ENCODE measurements at regions not wholly inside any gene's neighbourhood (a gene's known extent, or its start where the extent isn't known, plus 50 kb on each side); places are given as distances from the start of the nearest gene placed in this dataset.

GRCh38 chr14:82046512-82047226 is 513.0 kb upstream of the SEL1L start:
- Histone ChIP-seq H3K4me1 (ENCODE audit: insufficient read depth) (no peaks in the 10 kb centered on the region), H3K9me3 (no peaks in the 10 kb centered on the region), H3K27me3 (no peaks in the 10 kb centered on the region), H3K36me3 (no peaks in the 10 kb centered on the region), H3K27ac (no peak overlapping the region), H3K4me3 (no peak overlapping the region)
- no peak for DNase-seq
- intact Hi-C loops (cut with DNase I): no loop called here
- TF ChIP-seq POLR2A (IDR thresholded peaks at IDR 0.05) (no peak), EP300 (IDR thresholded peaks at IDR 0.05) (no peak), CTCF (IDR thresholded peaks at IDR 0.05) (no peak)
- WGBS, 3 donors: 51 to 74% (median 68%) methylated on average over 1 of the region's 1 CpG

- 24 to 37% (median 33%) methylated on average over 1 of the region's 1 CpG for WGBS, 3 donors
- no peaks in the 10 kb centered on the region for H3K4me1 ChIP-seq (ENCODE audit: insufficient read depth)
- H3K9me3 ChIP-seq: no peaks in the 10 kb centered on the region
- no peak for DNase-seq
- no peak overlapping the region for H3K27ac ChIP-seq
- H3K27me3 ChIP-seq: no peaks in the 10 kb centered on the region
- H3K36me3 ChIP-seq: no peaks in the 10 kb centered on the region
- intact Hi-C loops (cut with DNase I): no loop called here
- no peak overlapping the region for H3K4me3 ChIP-seq
- no peak for TF ChIP-seq POLR2A (IDR thresholded peaks at IDR 0.05)
- TF ChIP-seq EP300 (IDR thresholded peaks at IDR 0.05): no peak
- no peak for TF ChIP-seq CTCF (IDR thresholded peaks at IDR 0.05)
Measured at GRCh38 chr14:82047777-82048470, 514.3 kb upstream of the SEL1L start.

- Histone ChIP-seq H3K9me3 (no peaks in the 10 kb centered on the region), H3K36me3 (no peaks in the 10 kb centered on the region), H3K27ac (no peak overlapping the region), H3K27me3 (no peaks in the 10 kb centered on the region), H3K4me1 (ENCODE audit: insufficient read depth) (no peaks in the 10 kb centered on the region), H3K4me3 (no peak overlapping the region)
- intact Hi-C loops (cut with DNase I): no loop called here
- no peak for TF ChIP-seq POLR2A (IDR thresholded peaks at IDR 0.05)
- TF ChIP-seq EP300 (IDR thresholded peaks at IDR 0.05): no peak
- TF ChIP-seq CTCF (IDR thresholded peaks at IDR 0.05): no peak
- no peak for DNase-seq
Measured at GRCh38 chr14:82052778-82053177, 519.1 kb upstream of the SEL1L start.

- Histone ChIP-seq H3K9me3 (no peaks in the 10 kb centered on the region), H3K4me1 (ENCODE audit: insufficient read depth) (no peaks in the 10 kb centered on the region), H3K4me3 (no peak overlapping the region), H3K27me3 (no peaks in the 10 kb centered on the region), H3K36me3 (no peaks in the 10 kb centered on the region), H3K27ac (no peak overlapping the region)
- WGBS, 3 donors: 0 to 6% (median 5%) methylated on average over 1 of the region's 1 CpG
- intact Hi-C loops (cut with DNase I): no loop called here
- TF ChIP-seq CTCF (IDR thresholded peaks at IDR 0.05) (no peak), EP300 (IDR thresholded peaks at IDR 0.05) (no peak), POLR2A (IDR thresholded peaks at IDR 0.05) (no peak)
- no peak for DNase-seq
Measured at GRCh38 chr14:82055515-82056115, 522.0 kb upstream of the SEL1L start.

All from ovary (tissue), 7 donors.